GM23338 (cell line): ENCODE measurements at regions not wholly inside any gene's neighbourhood (a gene's known extent, or its start where the extent isn't known, plus 50 kb on each side); places are given as distances from the start of the nearest gene placed in this dataset.

Experiments used
- ATAC-seq: fragments of 200-7000 bp; cut with Tn5 transposase; 3 replicates; pipeline ENCODE4 v1.9.1; 2020
- DNase-seq: peaks from one replicate; pipeline ENCODE4 v3.0.0-alpha.2; 2015; ENCODE audit warnings: low spot score
- H2AFZ ChIP-seq: fragments of 200-600 bp; sonication (generic); 2 replicates; pipeline ENCODE4 v1.8.0; 2016; ENCODE audit warnings: antibody characterized with exemption, mild to moderate bottlenecking, moderate library complexity
- H3F3A ChIP-seq: fragments of 200-600 bp; sonication (generic); replicated peaks from 2 replicates; pipeline ENCODE4 v1.8.0; 2017; ENCODE audit warnings: antibody characterized with exemption, mixed run types, low read depth
- H3K27ac ChIP-seq: fragments of 200-600 bp; sonication (generic); 2 replicates; pipeline ENCODE4 v1.6.1; 2016; ENCODE audit warnings: low read depth
- H3K27me3 ChIP-seq: fragments of 200-600 bp; sonication (generic); 2 replicates; pipeline ENCODE4 v1.8.0; 2016; ENCODE audit warnings: mild to moderate bottlenecking, mixed run types, moderate library complexity; ENCODE audit not compliant: insufficient read depth
- H3K36me3 ChIP-seq: fragments of 200-600 bp; sonication (generic); 2 replicates; pipeline ENCODE4 v1.8.0; 2016; ENCODE audit warnings: mild to moderate bottlenecking; ENCODE audit not compliant: insufficient read depth
- H3K4me1 ChIP-seq: fragments of 200-600 bp; sonication (generic); 2 replicates; pipeline ENCODE4 v1.8.0; 2016; ENCODE audit warnings: mild to moderate bottlenecking, moderate library complexity; ENCODE audit not compliant: insufficient read depth
- H3K4me2 ChIP-seq: fragments of 200-600 bp; sonication (generic); 2 replicates; pipeline ENCODE4 v1.7.1; 2017; ENCODE audit warnings: mixed run types
- H3K4me3 ChIP-seq: fragments of 200-600 bp; sonication (generic); 2 replicates; pipeline ENCODE4 v1.6.1; 2016; ENCODE audit warnings: mixed run types
- H3K79me2 ChIP-seq: fragments of 200-600 bp; sonication (generic); replicated peaks from 2 replicates; pipeline ENCODE4 v1.8.0; 2017; ENCODE audit warnings: mild to moderate bottlenecking; ENCODE audit not compliant: insufficient read depth
- H3K9me2 ChIP-seq: fragments of 200-600 bp; sonication (generic); 2 replicates; pipeline ENCODE4 v1.8.0; 2017; ENCODE audit not compliant: insufficient read depth
- H4K20me1 ChIP-seq: fragments of 200-600 bp; sonication (generic); replicated peaks from 2 replicates; pipeline ENCODE4 v1.8.0; 2017; ENCODE audit warnings: mild to moderate bottlenecking; ENCODE audit not compliant: insufficient read depth
- H3K27ac Mint-ChIP-seq: 2 replicates; pipeline ENCODE4 v1.8.0; 2020; ENCODE audit warnings: inconsistent platforms, mild to moderate bottlenecking, moderate library complexity, mixed read lengths
- H3K27me3 Mint-ChIP-seq: 3 replicates; pipeline ENCODE4 v1.8.0; 2022; ENCODE audit warnings: low read depth, mild to moderate bottlenecking, moderate library complexity, mixed read lengths, inconsistent platforms; ENCODE audit not compliant: insufficient read depth, poor library complexity
- H3K36me3 Mint-ChIP-seq: 3 replicates; pipeline ENCODE4 v1.8.0; 2021; ENCODE audit warnings: low read depth, mild to moderate bottlenecking, inconsistent platforms, moderate library complexity, mixed read lengths
- H3K4me1 Mint-ChIP-seq: 3 replicates; pipeline ENCODE4 v1.8.0; 2020; ENCODE audit warnings: mild to moderate bottlenecking, inconsistent platforms, mixed read lengths
- H3K4me3 Mint-ChIP-seq: 3 replicates; pipeline ENCODE4 v1.8.0; 2021; ENCODE audit warnings: moderate library complexity, mild to moderate bottlenecking, inconsistent platforms, mixed read lengths
- H3K9me3 Mint-ChIP-seq: 3 replicates; pipeline ENCODE4 v1.8.0; 2020; ENCODE audit warnings: moderate library complexity, mild to moderate bottlenecking, inconsistent platforms, mixed read lengths
- CREB1 ChIP-seq: fragments of 250-450 bp; sonication (Bioruptor Pico); IDR thresholded peaks from 2 replicates; pipeline ENCODE4 v1.5.0; 2020; ENCODE audit warnings: low read depth, mild to moderate bottlenecking, moderate library complexity
- CTCF ChIP-seq, 2 experiments: fragments of 200-600 bp in 1 of 2; sonication (generic) in 1 of 2; conservative IDR thresholded peaks; 2 replicates each; pipeline versions ENCODE4 v1.5.1 to v1.6.1; 2016 to 2017; ENCODE audit warnings: antibody characterized with exemption in 2 of 2, low read depth in 2 of 2, mild to moderate bottlenecking in 2 of 2, moderate library complexity in 1 of 2
- EZH2 ChIP-seq: fragments of 200-600 bp; sonication (generic); IDR thresholded peaks from one replicate; pipeline ENCODE4 v1.8.0; 2017; ENCODE audit warnings: antibody characterized with exemption, mild to moderate bottlenecking, low read depth; ENCODE audit not compliant: unreplicated experiment
- EZH2phosphoT487 ChIP-seq: fragments of 200-600 bp; sonication (generic); IDR thresholded peaks from one replicate; pipeline ENCODE4 v1.8.1; 2018; ENCODE audit warnings: antibody characterized with exemption; ENCODE audit not compliant: unreplicated experiment
- NANOG ChIP-seq: IDR thresholded peaks from 2 replicates; pipeline ENCODE4 v1.6.1; 2016; ENCODE audit warnings: antibody characterized with exemption, borderline replicate concordance
- REST ChIP-seq: IDR thresholded peaks from one replicate; pipeline ENCODE4 v1.6.1; 2018; ENCODE audit warnings: antibody characterized with exemption; ENCODE audit not compliant: unreplicated experiment
- STAT1 ChIP-seq: IDR thresholded peaks from one replicate; pipeline ENCODE4 v1.6.1; 2016; ENCODE audit warnings: antibody characterized with exemption; ENCODE audit not compliant: unreplicated experiment
- ZNF114 ChIP-seq: fragments of 250-450 bp; sonication (Bioruptor Pico); IDR thresholded peaks from 2 replicates; pipeline ENCODE4 v1.5.0; 2020; ENCODE audit warnings: mild to moderate bottlenecking, moderate library complexity
- ZNF331 ChIP-seq: fragments of 250-450 bp; sonication (Bioruptor Pico); IDR thresholded peaks from 2 replicates; pipeline ENCODE4 v1.5.0; 2020; ENCODE audit warnings: low read depth, mild to moderate bottlenecking, moderate library complexity
- ZNF462 ChIP-seq: fragments of 250-450 bp; sonication (Bioruptor Pico); IDR thresholded peaks from 2 replicates; pipeline ENCODE4 v1.5.0; 2020; ENCODE audit warnings: mild to moderate bottlenecking, moderate library complexity

GRCh38 chr3:3335903-3336302 is 156.4 kb upstream of the CRBN start:
- no peak overlapping the region for H2AFZ ChIP-seq
- H3K36me3 ChIP-seq = no peaks in the 10 kb centered on the region
- H3K36me3 Mint-ChIP-seq = peaks cover 29% of the 10 kb centered on the region; the same call in 2 of the 3 replicates
- H3K4me3 Mint-ChIP-seq = no peak overlapping the region
- no peak overlapping the region for H3K4me2 ChIP-seq
- ATAC-seq = no peak
- H3K4me3 ChIP-seq = no peak overlapping the region
- H3K4me1 Mint-ChIP-seq = no peaks in the 10 kb centered on the region
- H3K27ac Mint-ChIP-seq = no peak overlapping the region
- H3K9me3 Mint-ChIP-seq = peaks cover 95% of the 10 kb centered on the region
- H3K4me1 ChIP-seq = 0 out of 2 replicates have a peak, but pooled peaks cover 4% of the 10 kb centered on the region
- no peak for DNase-seq
- no peak for TF ChIP-seq CTCF (conservative IDR thresholded peaks at IDR 0.05; ENCODE audit: low read depth in 2 of 2)
- TF ChIP-seq NANOG = no peak
- TF ChIP-seq ZNF331 = no peak
- TF ChIP-seq EZH2phosphoT487 = no peak
- TF ChIP-seq REST = no peak
- TF ChIP-seq STAT1 = no peak
- no peak for TF ChIP-seq EZH2
- TF ChIP-seq CREB1 (CRISPR knock-in tag) = no peak
- H3K9me2 ChIP-seq = no peaks in the 10 kb centered on the region
- H3F3A ChIP-seq = no peaks in the 10 kb centered on the region
- no peaks in the 10 kb centered on the region for H3K79me2 ChIP-seq
- no peak overlapping the region for H3K27ac ChIP-seq
- H3K27me3 ChIP-seq = no peaks in the 10 kb centered on the region
- H4K20me1 ChIP-seq = no peaks in the 10 kb centered on the region
- H3K27me3 Mint-ChIP-seq = no peaks in the 10 kb centered on the region

GRCh38 chr3:3334491-3334890 is 155.0 kb upstream of the CRBN start:
- Mint-ChIP-seq H3K36me3 (peaks cover 31% of the 10 kb centered on the region), H3K4me3 (no peak overlapping the region), H3K9me3 (peaks cover 93% of the 10 kb centered on the region), H3K27ac (no peak overlapping the region), H3K4me1 (no peaks in the 10 kb centered on the region), H3K27me3 (no peaks in the 10 kb centered on the region)
- 0 out of 2 replicates have a peak, but pooled peaks cover 4% of the 10 kb centered on the region for H3K4me1 ChIP-seq
- no peaks in the 10 kb centered on the region for H3K36me3 ChIP-seq
- H3K9me2 ChIP-seq = no peaks in the 10 kb centered on the region
- H3K4me2 ChIP-seq = no peak overlapping the region
- H2AFZ ChIP-seq = no peak overlapping the region
- no peaks in the 10 kb centered on the region for H3K79me2 ChIP-seq
- H3K27me3 ChIP-seq = no peaks in the 10 kb centered on the region
- no peak overlapping the region for H3K27ac ChIP-seq
- ATAC-seq = no peak
- H3K4me3 ChIP-seq = no peak overlapping the region
- no peak for DNase-seq
- H4K20me1 ChIP-seq = no peaks in the 10 kb centered on the region
- no peaks in the 10 kb centered on the region for H3F3A ChIP-seq
- TF ChIP-seq ZNF114 (CRISPR knock-in tag) (no peak), ZNF462 (CRISPR knock-in tag) (no peak), STAT1 (no peak), EZH2phosphoT487 (no peak)
